Islet of Langerhans (tissue), 1 donor: ENCODE measurements at regions not wholly inside any gene's neighbourhood (a gene's known extent, or its start where the extent isn't known, plus 50 kb on each side); places are given as distances from the start of the nearest gene placed in this dataset.
"Not testable (repeated sequence)": the region's sequence is repeated elsewhere in the genome, so short reads cannot be mapped to it uniquely, and the experiment has no call there.

Source experiments
- FAIRE-seq: peaks from one replicate; lab custom pipeline; 2011; peaks lifted over from hg19 to GRCh38; lab: Jason Lieb, UNC

- FAIRE-seq = no peak
Measured at GRCh38 chr16:52051414-52052172, 495.4 kb downstream of the TOX3 start.

GRCh38 chr16:52050418-52050817 lies 496.5 kb downstream of the TOX3 start:
- no peak for FAIRE-seq

GRCh38 chr16:52035436-52035835 lies 511.5 kb downstream of the TOX3 start:
- no peak for FAIRE-seq

GRCh38 chr16:52034830-52035229 lies 512.1 kb downstream of the TOX3 start:
- no peak for FAIRE-seq

GRCh38 chr16:52033992-52034391 lies 513.0 kb downstream of the TOX3 start:
- FAIRE-seq = no peak

GRCh38 chr16:52022980-52023379 lies 524.0 kb downstream of the TOX3 start:
- no peak for FAIRE-seq

- FAIRE-seq = no peak
Measured at GRCh38 chr16:52022177-52022576, 524.8 kb downstream of the TOX3 start.

GRCh38 chr16:52016387-52016786 lies 530.6 kb downstream of the TOX3 start:
- no peak for FAIRE-seq

- FAIRE-seq = no peak
Measured at GRCh38 chr16:52005551-52005950, 541.4 kb downstream of the TOX3 start.

- FAIRE-seq = no peak
Measured at GRCh38 chr16:52004343-52004742, 542.6 kb downstream of the TOX3 start.

- FAIRE-seq = no peak
Measured at GRCh38 chr16:52002026-52002425, 544.9 kb downstream of the TOX3 start.

GRCh38 chr16:51996516-51996915 lies 550.4 kb downstream of the TOX3 start:
- FAIRE-seq = no peak

- FAIRE-seq = peak; percentile 53
Measured at GRCh38 chr16:51994597-51994996, 552.3 kb downstream of the TOX3 start.

- FAIRE-seq = no peak
Measured at GRCh38 chr16:51989637-51990230, 557.2 kb downstream of the TOX3 start.

- FAIRE-seq = no peak
Measured at GRCh38 chr16:51988977-51989376, 558.0 kb downstream of the TOX3 start.

GRCh38 chr16:51987519-51987918 lies 559.4 kb downstream of the TOX3 start:
- FAIRE-seq = no peak

GRCh38 chr16:51986717-51987116 lies 560.2 kb downstream of the TOX3 start:
- FAIRE-seq = no peak

GRCh38 chr16:51986301-51986700 lies 560.6 kb downstream of the TOX3 start:
- FAIRE-seq = no peak

GRCh38 chr16:51985126-51985525 lies 561.8 kb downstream of the TOX3 start:
- no peak for FAIRE-seq

- no peak for FAIRE-seq
Measured at GRCh38 chr16:51984395-51984794, 562.5 kb downstream of the TOX3 start.

- peak; percentile 97 for FAIRE-seq
Measured at GRCh38 chr16:51982715-51983680, 563.9 kb downstream of the TOX3 start.

GRCh38 chr16:51981725-51982124 lies 565.2 kb downstream of the TOX3 start:
- no peak for FAIRE-seq

GRCh38 chr16:51977506-51977905 lies 569.4 kb downstream of the TOX3 start:
- not testable (repeated sequence) for FAIRE-seq
